ENCODE measurements at regions not wholly inside any gene's neighbourhood (a gene's known extent, or its start where the extent isn't known, plus 50 kb on each side); places are given as distances from the start of the nearest gene placed in this dataset.

DNA sequence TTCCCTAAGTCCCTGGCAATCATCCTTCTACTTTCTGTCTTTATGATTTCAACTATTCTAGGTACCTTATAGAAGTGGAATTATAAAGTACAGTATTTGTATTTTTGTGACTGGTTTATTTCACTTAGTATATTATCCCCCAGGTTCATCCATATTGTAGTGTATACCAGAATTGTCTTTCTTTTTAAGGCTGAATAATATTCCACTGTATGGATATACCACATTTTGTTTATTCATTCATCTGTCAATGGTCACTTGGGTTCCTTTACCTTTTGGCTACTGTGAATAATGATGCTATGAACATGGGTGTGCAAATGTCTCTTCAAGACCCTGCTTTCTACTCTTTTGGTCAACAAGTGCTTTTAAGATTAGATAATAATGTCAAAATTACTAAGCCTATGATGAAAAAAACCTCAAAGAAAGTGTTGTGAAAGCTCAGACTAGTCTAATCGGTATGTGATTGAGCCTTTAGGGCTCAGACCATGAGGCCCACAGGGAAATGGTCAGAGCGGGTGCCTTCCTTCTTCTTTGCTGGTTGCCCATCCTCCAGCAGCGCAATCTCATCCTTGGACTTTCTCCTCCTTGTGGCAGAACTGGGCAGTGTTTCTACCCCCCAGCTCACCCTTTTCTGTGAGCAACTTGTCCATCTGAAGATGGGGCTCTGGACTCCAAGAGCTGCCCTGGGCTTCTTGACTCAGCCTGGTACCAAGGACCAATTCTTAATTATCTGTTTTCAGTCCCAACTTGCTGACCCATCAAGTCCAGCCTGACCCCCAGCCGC lies 105.4 kb downstream of the TTC8 start:
- no peak for DNase-seq (ENCODE audit: low read depth)
- Histone ChIP-seq H3K36me3 (ENCODE audit: control insufficient read depth, insufficient read depth, low read length) (no peaks in the 10 kb centered on the region), H3K27me3 (ENCODE audit: control insufficient read depth, insufficient read depth, low read length) (no peaks in the 10 kb centered on the region), H3K4me3 (ENCODE audit: low read depth, low read length) (no peak overlapping the region)
- ChIA-PET CTCF (interaction anchor here (0.8 to 1.3 kb wide), 2 partner anchors 12 to 13 kb away, joined by 5 to 6 read pairs; no protein-coding TSS in a partner anchor), POLR2A (no interaction called here)
- TF ChIP-seq, protein P1, sequence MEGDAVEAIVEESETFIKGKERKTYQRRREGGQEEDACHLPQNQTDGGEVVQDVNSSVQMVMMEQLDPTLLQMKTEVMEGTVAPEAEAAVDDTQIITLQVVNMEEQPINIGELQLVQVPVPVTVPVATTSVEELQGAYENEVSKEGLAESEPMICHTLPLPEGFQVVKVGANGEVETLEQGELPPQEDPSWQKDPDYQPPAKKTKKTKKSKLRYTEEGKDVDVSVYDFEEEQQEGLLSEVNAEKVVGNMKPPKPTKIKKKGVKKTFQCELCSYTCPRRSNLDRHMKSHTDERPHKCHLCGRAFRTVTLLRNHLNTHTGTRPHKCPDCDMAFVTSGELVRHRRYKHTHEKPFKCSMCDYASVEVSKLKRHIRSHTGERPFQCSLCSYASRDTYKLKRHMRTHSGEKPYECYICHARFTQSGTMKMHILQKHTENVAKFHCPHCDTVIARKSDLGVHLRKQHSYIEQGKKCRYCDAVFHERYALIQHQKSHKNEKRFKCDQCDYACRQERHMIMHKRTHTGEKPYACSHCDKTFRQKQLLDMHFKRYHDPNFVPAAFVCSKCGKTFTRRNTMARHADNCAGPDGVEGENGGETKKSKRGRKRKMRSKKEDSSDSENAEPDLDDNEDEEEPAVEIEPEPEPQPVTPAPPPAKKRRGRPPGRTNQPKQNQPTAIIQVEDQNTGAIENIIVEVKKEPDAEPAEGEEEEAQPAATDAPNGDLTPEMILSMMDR (IDR thresholded peaks at IDR 0.05; ENCODE audit: insufficient read depth, low read depth, low read length), result 0 out of 2 replicates have a peak, but pooled peaks have one; percentile 14

DNA sequence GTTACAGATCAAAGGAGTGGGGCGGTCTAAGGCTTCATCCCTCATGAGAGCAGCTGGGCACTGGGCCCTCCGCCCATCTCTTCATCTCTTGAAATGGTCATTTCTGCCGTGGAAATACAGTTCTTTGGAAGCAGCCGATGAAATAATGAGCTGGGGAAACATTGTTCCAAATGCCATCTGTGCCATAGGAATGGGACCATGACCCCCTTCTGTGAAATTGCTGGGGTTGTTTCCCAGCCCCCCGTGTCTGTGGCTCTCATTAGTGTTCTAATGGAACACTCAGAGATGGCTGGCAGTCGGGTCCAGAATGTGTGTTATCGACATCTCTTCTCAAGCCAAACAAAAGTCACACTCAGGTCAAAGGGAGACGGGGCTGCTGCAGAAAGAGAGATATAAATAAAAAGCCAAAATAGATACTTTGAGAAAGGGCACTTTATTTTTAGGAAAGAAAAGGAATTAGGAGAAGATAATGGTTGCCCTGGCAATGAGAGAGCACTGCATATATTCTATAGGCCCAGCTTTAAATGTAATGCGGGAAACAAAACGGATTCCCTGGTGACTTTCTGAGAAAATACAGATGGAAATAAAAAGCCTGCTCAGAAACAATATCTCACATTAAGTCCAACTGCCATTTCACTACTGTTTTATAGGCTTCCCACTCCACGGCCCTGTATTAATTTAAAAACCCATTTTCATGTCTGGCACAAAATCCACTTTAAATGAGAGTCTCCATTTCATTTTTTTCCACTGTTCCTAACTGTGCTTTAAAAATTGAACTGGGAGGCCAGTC lies 107.1 kb downstream of the TTC8 start:
- no peaks in the 10 kb centered on the region for H3K36me3 ChIP-seq (ENCODE audit: control insufficient read depth, insufficient read depth, low read length)
- ChIA-PET POLR2A (no interaction called here), CTCF (no interaction called here)
- no peaks in the 10 kb centered on the region for H3K27me3 ChIP-seq (ENCODE audit: control insufficient read depth, insufficient read depth, low read length)
- TF ChIP-seq, protein P1 (IDR thresholded peaks at IDR 0.05; ENCODE audit: insufficient read depth, low read depth, low read length), result no peak
- DNase-seq (ENCODE audit: low read depth), result no peak
- no peak overlapping the region for H3K4me3 ChIP-seq (ENCODE audit: low read depth, low read length)

DNA sequence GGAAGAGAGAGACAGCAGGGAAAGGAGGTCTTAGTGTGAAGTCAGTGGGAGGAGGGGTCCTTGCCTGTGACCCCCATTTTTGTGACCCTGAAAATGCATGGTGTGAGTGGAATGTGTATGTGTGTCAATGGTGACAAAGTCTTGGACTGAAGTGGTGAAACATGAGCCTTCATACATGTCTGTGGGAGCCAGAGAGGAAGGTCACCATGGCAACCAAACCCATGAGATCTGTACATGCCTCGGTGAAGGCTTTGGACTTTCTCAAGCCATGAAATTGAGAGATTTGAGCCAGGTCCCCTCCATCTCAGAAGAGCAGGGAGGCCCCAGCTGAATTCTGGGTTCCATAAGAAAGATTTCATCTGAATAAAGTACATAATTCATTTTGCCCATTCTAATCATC lies 108.7 kb downstream of the TTC8 start:
- Histone ChIP-seq H3K4me3 (ENCODE audit: low read depth, low read length) (no peak overlapping the region), H3K27me3 (ENCODE audit: control insufficient read depth, insufficient read depth, low read length) (no peaks in the 10 kb centered on the region), H3K36me3 (ENCODE audit: control insufficient read depth, insufficient read depth, low read length) (no peaks in the 10 kb centered on the region)
- CTCF ChIA-PET, result interaction anchor here (1.0 kb wide), 1 partner anchor 27 kb away, joined by 3 read pairs; no protein-coding TSS in a partner anchor
- DNase-seq (ENCODE audit: low read depth), result no peak
- POLR2A ChIA-PET, result interaction anchor here (0.6 kb wide), 1 partner anchor 62 kb away, joined by 3 read pairs; no protein-coding TSS in a partner anchor
- TF ChIP-seq, protein P1 (IDR thresholded peaks at IDR 0.05; ENCODE audit: insufficient read depth, low read depth, low read length), result no peak

DNA sequence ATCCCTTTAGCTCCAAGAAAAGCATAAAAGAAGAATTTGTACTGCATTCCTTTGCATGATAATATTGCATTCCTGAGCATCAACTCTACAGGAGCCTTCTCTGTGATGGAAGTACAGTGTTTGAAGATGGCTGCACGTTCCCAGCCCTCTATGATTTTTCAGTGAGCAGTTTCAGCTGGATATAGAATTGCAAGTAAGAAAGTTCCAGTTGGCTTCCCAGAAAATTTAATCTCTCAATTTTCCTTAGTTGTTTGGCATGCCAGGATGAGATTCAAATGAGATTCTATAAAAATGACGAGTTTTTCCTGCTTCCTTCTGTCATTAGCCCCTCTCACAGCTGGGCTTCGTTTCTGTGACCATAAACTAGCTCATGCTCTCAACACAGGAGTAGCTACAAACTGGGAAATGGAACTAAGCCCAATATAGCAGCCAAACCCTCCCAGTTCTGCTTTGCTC lies 109.9 kb downstream of the TTC8 start:
- CTCF ChIA-PET, result interaction anchor here (0.8 kb wide), 1 partner anchor 10 kb away, joined by 3 read pairs; no protein-coding TSS in a partner anchor
- TF ChIP-seq, protein P1 (IDR thresholded peaks at IDR 0.05; ENCODE audit: insufficient read depth, low read depth, low read length), result no peak
- DNase-seq (ENCODE audit: low read depth), result no peak
- H3K4me3 ChIP-seq (ENCODE audit: low read depth, low read length), result no peak overlapping the region
- no peaks in the 10 kb centered on the region for H3K27me3 ChIP-seq (ENCODE audit: control insufficient read depth, insufficient read depth, low read length)
- no peaks in the 10 kb centered on the region for H3K36me3 ChIP-seq (ENCODE audit: control insufficient read depth, insufficient read depth, low read length)
- POLR2A ChIA-PET, result no interaction called here

DNA sequence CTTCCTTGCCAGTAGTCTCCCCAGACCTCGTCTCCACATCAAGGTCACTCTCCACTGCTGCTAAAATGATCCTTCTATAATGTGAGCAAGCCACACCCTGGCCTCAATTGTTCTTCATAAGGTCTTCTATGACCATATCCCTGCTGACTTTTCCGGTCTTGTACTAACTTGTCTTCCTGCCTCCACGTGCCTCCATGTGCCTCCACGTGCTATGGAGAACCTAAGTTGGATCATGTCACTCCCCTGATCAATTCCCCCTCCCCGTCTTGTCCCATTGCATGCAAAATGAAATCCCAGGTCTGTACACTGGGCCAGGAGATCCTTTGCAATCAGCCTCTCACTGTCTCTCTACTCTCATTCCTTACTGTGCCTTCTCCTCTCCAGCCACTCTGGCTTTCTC lies 110.6 kb downstream of the TTC8 start:
- ChIA-PET POLR2A (no interaction called here), CTCF (no interaction called here)
- no peaks in the 10 kb centered on the region for H3K27me3 ChIP-seq (ENCODE audit: control insufficient read depth, insufficient read depth, low read length)
- H3K36me3 ChIP-seq (ENCODE audit: control insufficient read depth, insufficient read depth, low read length), result no peaks in the 10 kb centered on the region
- TF ChIP-seq, protein P1 (IDR thresholded peaks at IDR 0.05; ENCODE audit: insufficient read depth, low read depth, low read length), result no peak
- DNase-seq (ENCODE audit: low read depth), result no peak
- H3K4me3 ChIP-seq (ENCODE audit: low read depth, low read length), result no peak overlapping the region

Measured in BJ (cell line).